Tibial nerve (tissue), 4 donors: ENCODE measurements at regions not wholly inside any gene's neighbourhood (a gene's known extent, or its start where the extent isn't known, plus 50 kb on each side); places are given as distances from the start of the nearest gene placed in this dataset.

Experiments used
- DNase-seq, 2 donors: peaks; one replicate each; pipeline ENCODE4 v3.0.0-alpha.2; 2019; ENCODE audit warnings: low spot score in 2 of 2
- H3K27ac ChIP-seq, 4 donors: fragments of 200-600 bp; sonication (generic) in 3 of 4; one replicate each; pipeline ENCODE4 v1.5.1; 2017 to 2019; ENCODE audit warnings: mild to moderate bottlenecking in 1 of 4
- H3K27me3 ChIP-seq, 2 donors: fragments of 200-600 bp; sonication (generic) in 1 of 2; one replicate each; pipeline versions ENCODE4 v1.5.1 to v1.6.0; 2017 to 2019
- H3K36me3 ChIP-seq, 3 donors: fragments of 200-600 bp; sonication (generic); one replicate each; pipeline ENCODE4 v1.5.1; 2018 to 2019
- H3K4me1 ChIP-seq, 4 donors: fragments of 200-600 bp; sonication (generic) in 3 of 4; one replicate each; pipeline ENCODE4 v1.5.1; 2017 to 2019
- H3K4me3 ChIP-seq, 4 donors: fragments of 200-600 bp; sonication (generic) in 3 of 4; one replicate each; pipeline ENCODE4 v1.5.1; 2017 to 2019; ENCODE audit warnings: mild to moderate bottlenecking in 1 of 4, moderate library complexity in 1 of 4
- H3K9me3 ChIP-seq, 4 donors: fragments of 200-600 bp; sonication (generic) in 3 of 4; one replicate each; pipeline ENCODE4 v1.5.1; 2017 to 2019
- CTCF ChIP-seq, 5 experiments: fragments of 200-600 bp in 3 of 5; fragments of 450-650 bp in 2 of 5; sonication (generic) in 3 of 5; IDR thresholded peaks; one replicate each; pipeline ENCODE4 v1.5.1; 2016 to 2019; ENCODE audit warnings: antibody characterized with exemption in 5 of 5, mild to moderate bottlenecking in 3 of 5, moderate library complexity in 2 of 5
- EP300 ChIP-seq, 2 donors: sonication (generic); formaldehyde crosslinking; IDR thresholded peaks; one replicate each; pipeline ENCODE4 v1.6.1; 2017; ENCODE audit warnings: antibody characterized with exemption in 2 of 2, mild to moderate bottlenecking in 1 of 2
- POLR2A ChIP-seq, 2 donors: fragments of 450-650 bp; IDR thresholded peaks; one replicate each; pipeline ENCODE4 v1.6.1; 2017; ENCODE audit warnings: antibody characterized with exemption in 2 of 2, mild to moderate bottlenecking in 2 of 2, moderate library complexity in 2 of 2
- WGBS, 2 donors: methylation state at CpG; one replicate each; pipeline ENCODE4 v1.1.5; 2018; 5-methylcytosine and 5-hydroxymethylcytosine counted together

DNA sequence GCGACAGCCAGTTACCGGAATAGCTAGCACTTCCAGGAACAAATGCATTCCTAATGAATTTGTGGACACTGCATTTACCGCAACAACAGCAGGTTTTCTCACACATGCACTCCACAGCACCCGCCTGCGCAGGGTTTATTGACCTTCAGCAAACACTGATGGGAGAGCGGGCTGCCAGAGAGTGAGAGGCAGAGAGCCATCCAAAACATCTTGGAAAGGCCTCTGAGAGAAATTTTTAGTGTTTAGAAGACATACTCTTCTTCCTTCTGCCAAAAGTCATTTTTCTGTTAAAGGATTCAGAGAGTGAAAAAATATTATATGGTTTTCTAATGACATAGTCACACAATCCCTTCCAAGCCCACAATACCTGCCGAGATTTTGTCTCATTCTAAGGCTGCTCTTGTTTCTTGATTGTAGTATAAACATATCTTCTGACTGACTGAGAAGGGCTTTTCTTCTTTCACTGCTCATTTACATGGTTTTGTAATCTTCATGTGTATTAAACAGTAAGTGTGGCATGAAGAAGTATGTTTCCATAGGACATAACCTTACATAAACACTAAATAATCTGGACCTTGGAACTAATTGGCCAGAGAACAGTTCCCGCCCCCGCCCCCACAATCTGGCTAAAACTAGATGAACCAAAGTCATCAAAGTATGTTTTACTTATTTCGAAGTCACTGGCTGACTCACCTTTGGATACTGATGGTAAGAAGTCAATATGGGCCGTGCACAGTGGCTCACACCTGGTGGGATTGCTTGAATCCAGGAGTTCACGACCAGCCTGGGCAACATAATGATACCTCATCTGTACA lies 432.5 kb upstream of the MEF2C start:
- Histone ChIP-seq H3K9me3 (no peaks in the 10 kb centered on the region), H3K27ac (no peak overlapping the region), H3K4me3 (no peak overlapping the region), H3K27me3 (no peaks in the 10 kb centered on the region), H3K36me3 (no peaks in the 10 kb centered on the region), H3K4me1 (peaks cover 0 to 18% (median 4%) of the 10 kb centered on the region in 4 donors)
- WGBS, 2 donors = 61 to 67% methylated on average over 12 of the region's 12 CpGs
- no peak for TF ChIP-seq POLR2A (IDR thresholded peaks at IDR 0.05)
- no peak for TF ChIP-seq CTCF (IDR thresholded peaks at IDR 0.05)
- TF ChIP-seq EP300 (IDR thresholded peaks at IDR 0.05) = no peak
- no peak for DNase-seq

GRCh38 chr5:89313804-89314588 lies 431.0 kb upstream of the MEF2C start:
- Histone ChIP-seq H3K27me3 (no peaks in the 10 kb centered on the region), H3K4me1 (peaks cover 0 to 18% (median 4%) of the 10 kb centered on the region in 4 donors), H3K9me3 (no peaks in the 10 kb centered on the region), H3K27ac (no peak overlapping the region), H3K36me3 (no peaks in the 10 kb centered on the region), H3K4me3 (no peak overlapping the region)
- TF ChIP-seq EP300 (IDR thresholded peaks at IDR 0.05) (no peak), POLR2A (IDR thresholded peaks at IDR 0.05) (no peak), CTCF (IDR thresholded peaks at IDR 0.05) (no peak)
- 40 to 42% methylated on average over 3 of the region's 3 CpGs for WGBS, 2 donors
- no peak for DNase-seq

DNA sequence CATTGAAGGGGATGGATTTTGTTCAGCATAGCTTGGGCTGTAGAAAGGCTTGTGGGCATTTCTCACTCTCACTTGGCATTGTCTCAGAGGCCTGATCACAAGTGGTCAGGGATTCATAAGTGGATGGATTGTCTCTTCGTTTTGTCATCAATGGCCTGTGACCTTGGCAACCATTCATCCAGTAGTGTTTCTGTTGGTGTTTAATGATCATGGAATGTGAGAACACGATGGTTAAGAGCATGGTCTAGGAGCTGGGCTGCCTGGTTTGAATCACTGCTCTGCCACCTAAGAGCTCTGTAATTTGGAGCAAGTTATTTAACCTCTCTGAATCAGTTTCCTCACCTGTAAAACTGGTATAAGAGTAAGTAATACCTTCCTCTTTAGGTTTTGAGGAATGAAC lies 430.1 kb upstream of the MEF2C start:
- no peak for DNase-seq
- Histone ChIP-seq H3K27me3 (no peaks in the 10 kb centered on the region), H3K9me3 (no peaks in the 10 kb centered on the region), H3K4me1 (peaks cover 0 to 18% (median 4%) of the 10 kb centered on the region in 4 donors), H3K36me3 (no peaks in the 10 kb centered on the region), H3K27ac (no peak overlapping the region), H3K4me3 (no peak overlapping the region)
- 28 to 41% methylated on average over 2 of the region's 2 CpGs for WGBS, 2 donors
- no peak for TF ChIP-seq POLR2A (IDR thresholded peaks at IDR 0.05)
- no peak for TF ChIP-seq CTCF (IDR thresholded peaks at IDR 0.05)
- no peak for TF ChIP-seq EP300 (IDR thresholded peaks at IDR 0.05)

- Histone ChIP-seq H3K27ac (no peak overlapping the region), H3K27me3 (no peaks in the 10 kb centered on the region), H3K9me3 (no peaks in the 10 kb centered on the region), H3K4me3 (no peak overlapping the region), H3K36me3 (no peaks in the 10 kb centered on the region), H3K4me1 (peaks cover 0 to 10% (median 3%) of the 10 kb centered on the region in 4 donors)
- TF ChIP-seq EP300 (IDR thresholded peaks at IDR 0.05) = no peak
- no peak for TF ChIP-seq CTCF (IDR thresholded peaks at IDR 0.05)
- TF ChIP-seq POLR2A (IDR thresholded peaks at IDR 0.05) = no peak
- no peak for DNase-seq
- 89 to 100% methylated on average over 1 of the region's 1 CpG for WGBS, 2 donors
Measured at GRCh38 chr5:89309268-89309667, 426.3 kb upstream of the MEF2C start.

DNA sequence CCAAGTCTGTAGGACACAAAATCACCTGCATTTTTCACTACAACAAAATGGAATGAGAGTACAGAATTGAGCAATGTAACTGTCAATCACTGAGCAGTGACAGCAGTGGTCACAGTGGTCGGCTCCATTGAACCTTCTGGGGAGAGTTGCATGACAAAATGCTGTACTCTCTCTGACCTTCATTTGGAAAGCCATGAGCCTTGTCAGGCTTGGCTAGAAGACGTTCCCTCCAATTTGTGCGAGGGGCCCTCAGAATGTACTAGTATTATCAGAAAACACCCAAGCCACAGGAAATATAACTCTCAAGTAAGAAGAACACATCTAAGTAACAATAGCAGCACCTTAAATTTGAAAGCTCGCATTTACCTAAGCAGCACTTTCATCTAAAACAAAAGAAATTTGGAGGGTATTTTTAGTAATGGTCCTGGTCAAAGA lies 425.6 kb upstream of the MEF2C start:
- H3K36me3 ChIP-seq = no peaks in the 10 kb centered on the region
- H3K4me1 ChIP-seq = peaks cover 0 to 4% (median under 1%) of the 10 kb centered on the region in 4 donors
- H3K27me3 ChIP-seq = no peaks in the 10 kb centered on the region
- no peak for DNase-seq
- WGBS, 2 donors = 79 to 84% methylated on average over 4 of the region's 4 CpGs
- no peaks in the 10 kb centered on the region for H3K9me3 ChIP-seq
- no peak for TF ChIP-seq EP300 (IDR thresholded peaks at IDR 0.05)
- TF ChIP-seq CTCF (IDR thresholded peaks at IDR 0.05) = no peak
- TF ChIP-seq POLR2A (IDR thresholded peaks at IDR 0.05) = no peak
- H3K27ac ChIP-seq = no peak overlapping the region
- H3K4me3 ChIP-seq = no peak overlapping the region
